WERI-Rb-1 (cell line): ENCODE measurements at regions not wholly inside any gene's neighbourhood (a gene's known extent, or its start where the extent isn't known, plus 50 kb on each side); places are given as distances from the start of the nearest gene placed in this dataset.

Experiments
- DNase-seq: peaks from one replicate; pipeline ENCODE4 v3.0.0-alpha.2; 2020
- H3K27ac ChIP-seq: fragments of 250-450 bp; sonication (Bioruptor Pico); 2 replicates; pipeline ENCODE4 v1.5.1; 2020; ENCODE audit warnings: mild to moderate bottlenecking, moderate library complexity
- H3K27me3 ChIP-seq: fragments of 250-450 bp; sonication (Bioruptor Pico); 2 replicates; pipeline ENCODE4 v1.5.1; 2021; ENCODE audit warnings: mild to moderate bottlenecking, low read depth, moderate library complexity; ENCODE audit not compliant: insufficient read depth, severe bottlenecking
- H3K36me3 ChIP-seq: fragments of 250-450 bp; sonication (Bioruptor Pico); 2 replicates; pipeline ENCODE4 v1.5.1; 2020; ENCODE audit warnings: mild to moderate bottlenecking, moderate library complexity
- H3K4me3 ChIP-seq: 2 replicates; pipeline ENCODE4 v1.5.1; 2011; ENCODE audit warnings: low read depth, mild to moderate bottlenecking, control low read depth, low read length
- H3K9me3 ChIP-seq: fragments of 250-450 bp; sonication (Bioruptor Pico); 2 replicates; pipeline ENCODE4 v1.5.1; 2021; ENCODE audit warnings: mild to moderate bottlenecking, moderate library complexity; ENCODE audit not compliant: severe bottlenecking
- CTCF ChIP-seq: IDR thresholded peaks from 2 replicates; pipeline ENCODE4 v1.5.1; 2011; ENCODE audit warnings: low read depth, mild to moderate bottlenecking, control low read depth, inconsistent platforms, low read length

GRCh38 chr4:184950926-184951325 lies 67.4 kb upstream of the HELT start:
- DNase-seq = no peak

GRCh38 chr4:184951668-184952160 lies 66.6 kb upstream of the HELT start:
- Histone ChIP-seq H3K27ac (no peak overlapping the region), H3K36me3 (no peaks in the 10 kb centered on the region), H3K9me3 (no peaks in the 10 kb centered on the region), H3K27me3 (no peaks in the 10 kb centered on the region), H3K4me3 (no peak overlapping the region)
- no peak for DNase-seq
- TF ChIP-seq CTCF = no peak

More at GRCh38 chr4:184950926-184951325, 67.4 kb upstream of the HELT start:
- Histone ChIP-seq H3K9me3 (no peaks in the 10 kb centered on the region), H3K27ac (no peak overlapping the region), H3K27me3 (no peaks in the 10 kb centered on the region), H3K36me3 (no peaks in the 10 kb centered on the region), H3K4me3 (no peak overlapping the region)
- TF ChIP-seq CTCF = no peak

GRCh38 chr4:184952522-184952921 lies 65.8 kb upstream of the HELT start:
- Histone ChIP-seq H3K4me3 (no peak overlapping the region), H3K27me3 (no peaks in the 10 kb centered on the region), H3K9me3 (no peaks in the 10 kb centered on the region), H3K36me3 (no peaks in the 10 kb centered on the region), H3K27ac (no peak overlapping the region)
- TF ChIP-seq CTCF = no peak
- DNase-seq = no peak

- Histone ChIP-seq H3K4me3 (no peak overlapping the region), H3K9me3 (no peaks in the 10 kb centered on the region), H3K27ac (peak overlapping the region; percentile 14; the same call in 1 of the 2 replicates), H3K36me3 (no peaks in the 10 kb centered on the region), H3K27me3 (no peaks in the 10 kb centered on the region)
- no peak for TF ChIP-seq CTCF
- DNase-seq = peak; percentile 92
Measured at GRCh38 chr4:184953421-184953945, 64.8 kb upstream of the HELT start.

GRCh38 chr4:184953971-184954370 lies 64.3 kb upstream of the HELT start:
- Histone ChIP-seq H3K4me3 (no peak overlapping the region), H3K36me3 (no peaks in the 10 kb centered on the region), H3K9me3 (no peaks in the 10 kb centered on the region), H3K27ac (peak overlapping the region; percentile 14; the same call in 1 of the 2 replicates), H3K27me3 (no peaks in the 10 kb centered on the region)
- no peak for DNase-seq
- no peak for TF ChIP-seq CTCF

GRCh38 chr4:184954482-184954881 lies 63.8 kb upstream of the HELT start:
- TF ChIP-seq CTCF = no peak
- H3K4me3 ChIP-seq = no peak overlapping the region
- peak; percentile 61 for DNase-seq
- no peaks in the 10 kb centered on the region for H3K9me3 ChIP-seq
- no peaks in the 10 kb centered on the region for H3K27me3 ChIP-seq
- H3K36me3 ChIP-seq = no peaks in the 10 kb centered on the region
- peak overlapping the region; percentile 14; the same call in 1 of the 2 replicates for H3K27ac ChIP-seq
